ENCODE measurements at regions not wholly inside any gene's neighbourhood (a gene's known extent, or its start where the extent isn't known, plus 50 kb on each side); places are given as distances from the start of the nearest gene placed in this dataset.
A peak's percentile ranks its signal among the peaks of the same experiment; 100 is the strongest.
"Not testable (repeated sequence)": the region's sequence is repeated elsewhere in the genome, so short reads cannot be mapped to it uniquely, and the experiment has no call there.

DNA sequence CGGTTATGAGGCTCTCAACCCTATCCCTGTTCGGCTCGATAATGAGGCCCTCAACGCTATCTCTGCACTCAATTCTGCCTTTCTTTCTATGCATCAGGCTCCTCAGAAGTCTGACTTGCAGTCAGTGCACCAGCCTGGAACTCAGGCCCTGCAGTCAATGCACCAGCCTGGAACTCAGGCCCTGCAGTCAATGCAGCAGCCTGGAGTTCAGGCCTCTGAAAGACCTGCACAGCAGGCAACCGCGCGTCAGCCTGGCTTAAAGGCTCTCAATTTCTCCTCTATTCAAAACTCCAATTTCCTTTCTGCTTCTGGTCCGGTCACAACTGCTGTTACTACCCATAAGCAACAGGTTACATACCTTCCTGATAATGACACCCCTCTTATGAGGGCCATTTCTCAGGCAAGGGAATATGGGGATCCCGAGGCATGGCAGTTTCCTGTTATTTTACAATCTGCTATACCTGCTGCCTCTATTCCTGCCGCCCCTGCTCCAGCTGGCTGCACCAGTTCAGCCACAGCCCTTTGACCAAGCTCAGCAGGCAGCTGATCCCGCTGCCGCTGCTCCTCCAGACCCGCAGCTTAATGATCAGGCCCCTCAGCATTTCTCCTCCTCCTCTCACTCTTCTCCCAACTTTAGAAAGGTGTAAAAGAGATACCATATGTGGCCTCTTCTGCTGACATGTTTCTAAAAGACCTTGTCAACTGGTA lies 933.6 kb upstream of the FANCL start:
- no peak for DNase-seq

DNA sequence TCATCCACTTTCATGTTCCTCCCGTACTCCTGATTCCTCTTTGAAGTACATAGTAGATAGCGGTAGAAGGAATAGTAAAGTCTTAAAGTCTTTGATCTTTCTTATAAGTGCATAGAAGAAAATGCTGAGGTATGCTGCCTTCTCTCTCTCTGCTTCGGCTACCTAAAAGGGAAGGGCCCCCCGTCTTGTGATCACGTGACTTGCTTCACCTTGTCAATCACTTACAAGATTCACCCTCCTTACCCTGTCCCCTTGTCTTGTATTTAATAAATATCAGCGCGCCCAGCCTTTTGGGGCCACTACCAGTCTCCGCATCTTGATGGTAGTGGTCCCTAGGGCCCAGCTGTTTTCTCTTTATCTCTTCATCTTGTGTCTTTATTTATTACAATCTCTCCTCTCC lies 932.2 kb upstream of the FANCL start:
- no peak for DNase-seq

DNA sequence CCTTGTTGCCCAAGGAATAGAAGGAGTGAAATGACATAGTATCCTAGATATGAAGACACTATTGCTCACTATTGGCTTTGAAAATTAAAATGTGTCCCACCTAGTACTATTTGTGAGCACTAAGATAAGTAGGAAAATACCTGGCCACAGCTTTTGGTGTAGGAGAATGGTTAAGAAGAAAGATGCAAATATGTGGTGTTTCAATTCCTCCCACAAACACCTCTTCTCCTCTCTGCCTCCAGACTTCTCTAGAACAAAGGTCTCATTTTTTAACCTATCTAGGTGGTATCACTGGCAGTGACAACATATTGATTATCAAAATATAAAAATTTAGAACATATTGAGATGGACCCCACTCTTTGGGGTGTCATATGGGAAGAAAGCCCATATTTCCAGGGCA lies 929.9 kb upstream of the FANCL start:
- DNase-seq, result no peak

DNA sequence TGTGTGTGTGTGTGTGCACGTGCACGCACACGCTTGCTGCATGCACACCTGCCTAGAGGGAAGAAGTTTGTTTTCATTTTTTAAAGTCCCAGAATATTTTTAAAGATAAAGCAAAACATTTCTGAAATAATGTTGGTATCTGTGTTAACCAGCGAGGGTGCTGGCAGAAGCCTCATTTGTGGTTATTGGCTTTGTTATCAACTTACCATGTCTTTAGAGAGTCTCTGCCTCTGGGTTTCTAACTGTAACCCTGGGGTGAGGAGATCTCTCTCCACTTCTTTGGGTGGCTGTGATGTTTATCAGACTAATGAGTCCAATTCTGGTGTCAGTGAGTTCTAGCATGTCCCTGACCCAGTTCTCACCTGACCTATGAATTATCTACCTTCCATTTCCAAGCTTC lies 927.6 kb upstream of the FANCL start:
- DNase-seq, result no peak

DNA sequence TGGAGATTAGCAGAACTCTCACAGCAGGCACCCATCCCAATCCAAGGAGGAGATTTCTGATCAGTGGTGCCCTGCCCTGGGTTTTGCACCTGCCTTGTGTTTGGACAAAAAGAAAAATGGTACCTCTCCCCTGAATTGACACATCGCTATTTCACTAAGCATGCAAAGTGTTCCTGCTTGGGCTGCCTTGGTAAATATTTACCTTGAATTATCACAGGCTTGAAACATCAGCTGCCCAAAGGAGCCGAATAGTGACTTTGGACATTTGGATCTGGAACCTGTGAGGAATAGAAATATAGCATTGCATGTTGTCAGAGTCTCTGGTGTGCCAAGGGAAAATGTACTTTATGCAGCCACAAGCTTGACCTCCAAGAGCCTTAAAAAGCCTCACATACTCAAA lies 926.4 kb upstream of the FANCL start:
- no peak for DNase-seq

DNA sequence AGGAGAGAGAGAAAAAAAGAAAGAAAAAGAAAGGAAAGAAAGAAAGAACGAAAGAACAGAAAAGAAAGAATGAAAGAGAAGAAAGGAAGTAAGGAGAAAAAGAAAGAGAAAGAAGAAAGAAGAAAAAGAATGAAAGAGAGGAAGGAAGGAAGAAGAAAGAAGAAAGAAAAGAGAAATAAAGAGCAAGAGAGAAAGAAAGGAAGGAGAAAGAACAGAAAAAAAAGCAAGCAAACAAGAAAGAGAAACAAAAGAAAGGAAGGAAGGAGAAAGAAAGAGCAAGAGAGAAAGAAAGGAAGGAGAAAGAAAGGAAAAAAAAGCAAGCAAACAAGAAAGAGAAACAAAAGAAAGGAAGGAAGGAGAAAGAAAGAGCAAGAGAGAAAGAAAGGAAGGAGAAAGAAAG lies 916.8 kb upstream of the FANCL start:
- not testable (repeated sequence) for DNase-seq

DNA sequence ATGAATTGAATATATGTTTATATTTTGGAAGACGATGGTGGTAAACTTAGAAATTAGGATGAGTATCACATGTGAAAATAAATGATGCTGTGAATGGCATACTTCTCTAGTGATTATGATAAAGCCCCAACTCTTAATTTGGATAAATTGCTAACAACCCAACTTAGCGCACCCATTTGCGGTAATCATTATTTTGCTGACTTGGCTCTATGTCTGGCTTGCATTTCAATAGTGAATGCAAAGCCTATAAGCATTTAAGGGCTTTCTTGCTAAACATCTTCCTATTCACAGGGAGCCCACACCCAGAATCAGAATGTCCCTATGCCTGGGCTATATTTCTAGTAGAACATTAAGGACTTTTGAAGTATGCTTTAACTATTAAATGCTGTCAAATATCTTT lies 910.7 kb upstream of the FANCL start:
- no peak for DNase-seq

DNA sequence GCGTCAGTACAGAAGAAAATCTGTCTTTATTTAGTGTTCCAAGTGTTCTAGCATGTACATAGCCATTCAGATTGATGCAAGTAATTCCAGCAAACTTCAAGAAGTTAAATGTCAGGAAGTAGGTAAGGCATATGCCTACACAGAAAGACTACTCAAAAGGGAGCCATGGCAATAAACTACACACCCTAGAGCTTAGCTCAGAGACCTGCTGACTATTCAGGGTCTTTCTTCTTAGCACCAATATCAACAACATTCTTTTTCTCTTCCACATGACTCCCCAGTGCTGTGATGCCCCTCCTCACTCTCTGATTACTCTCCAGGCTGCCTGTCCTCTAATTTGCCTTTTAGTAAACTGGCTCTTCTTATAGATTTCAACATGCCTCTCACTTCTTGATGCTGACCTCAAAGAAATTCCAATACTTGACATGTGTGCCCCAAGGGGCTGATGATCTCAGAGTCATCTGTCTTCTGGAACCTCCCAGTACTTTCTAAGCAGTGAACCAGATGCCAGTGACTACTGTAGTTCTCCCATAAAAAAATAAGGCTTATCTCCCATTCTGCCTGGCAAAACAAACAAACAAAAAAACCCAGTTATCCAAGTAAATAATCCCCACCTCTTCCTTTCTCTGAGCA lies 909.2 kb upstream of the FANCL start:
- DNase-seq, result no peak

DNA sequence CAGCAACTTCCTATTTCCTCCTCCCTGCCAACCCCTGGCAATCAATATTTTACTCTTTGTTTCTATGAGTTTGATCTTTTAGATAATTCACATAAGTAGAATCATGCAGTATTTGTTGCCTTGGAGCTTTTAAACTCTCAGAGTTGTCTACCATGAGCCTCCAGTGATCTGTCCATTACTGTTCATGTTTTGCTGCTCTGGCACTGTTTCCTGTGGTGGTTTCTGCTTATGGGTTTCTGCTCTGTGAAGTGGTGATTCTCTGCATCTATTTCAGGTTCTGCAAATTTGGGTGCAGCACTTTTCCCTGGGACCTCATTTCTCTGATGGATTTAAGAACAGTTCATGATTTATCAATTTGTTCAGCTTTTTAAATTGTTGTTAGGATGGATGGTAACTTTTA lies 908.1 kb upstream of the FANCL start:
- no peak for DNase-seq

DNA sequence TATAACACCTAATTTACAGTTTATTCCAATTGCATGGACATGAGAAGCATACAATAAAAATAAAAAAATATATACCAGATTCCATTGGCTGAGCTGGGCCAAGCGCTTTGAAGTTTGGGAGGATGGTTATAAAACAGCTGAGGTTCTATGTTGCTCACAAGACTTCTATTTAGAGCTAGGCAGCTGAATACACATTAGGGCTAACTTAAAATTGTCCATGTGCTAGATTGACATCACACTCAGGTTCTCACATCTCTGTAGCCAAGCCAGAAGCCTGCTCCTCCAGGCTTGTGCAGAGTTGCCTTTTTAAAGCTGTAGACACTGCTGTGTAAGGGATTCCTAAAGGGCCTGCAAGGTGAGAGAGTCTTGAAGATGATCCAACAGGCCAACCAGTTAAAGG lies 871.1 kb upstream of the FANCL start:
- no peak for DNase-seq

DNA sequence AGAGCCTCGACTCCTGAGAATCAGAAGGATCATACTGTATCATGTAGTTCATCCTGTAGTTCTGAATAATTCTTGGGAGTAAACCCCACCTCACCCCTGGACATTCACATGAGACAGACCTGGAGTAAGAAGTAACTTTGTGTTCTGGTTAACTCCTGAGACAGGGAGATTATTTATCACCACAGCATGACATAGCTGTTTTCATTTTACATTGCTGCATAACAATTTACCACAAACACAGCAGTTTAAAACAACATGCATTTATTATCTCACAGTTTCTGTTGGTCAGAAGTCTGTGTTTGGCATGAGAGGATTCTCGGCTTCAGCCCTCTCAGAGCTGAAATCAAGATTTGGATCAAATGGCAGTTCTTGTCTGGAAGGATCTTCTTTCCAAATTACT lies 855.8 kb upstream of the FANCL start:
- DNase-seq, result no peak

DNA sequence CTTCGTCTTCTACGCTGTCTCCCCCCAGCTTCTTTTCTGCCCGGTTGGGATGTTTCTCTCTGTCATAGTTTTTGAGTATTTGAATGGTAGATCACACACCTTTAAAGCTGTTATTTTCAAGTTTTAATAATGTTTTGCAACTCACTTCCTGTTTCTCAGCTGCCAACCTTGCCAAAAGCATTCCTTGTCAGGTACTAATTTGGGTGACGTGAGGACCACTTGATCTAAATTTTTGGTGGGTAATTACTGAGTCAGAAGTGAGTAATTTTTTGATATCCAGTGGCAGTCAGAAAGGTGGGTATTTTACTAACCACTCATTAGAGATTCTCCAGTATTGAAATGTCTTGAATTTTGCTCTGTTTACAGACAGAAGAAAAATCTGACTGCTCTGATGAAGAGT lies 852.4 kb upstream of the FANCL start:
- no peak for DNase-seq

DNA sequence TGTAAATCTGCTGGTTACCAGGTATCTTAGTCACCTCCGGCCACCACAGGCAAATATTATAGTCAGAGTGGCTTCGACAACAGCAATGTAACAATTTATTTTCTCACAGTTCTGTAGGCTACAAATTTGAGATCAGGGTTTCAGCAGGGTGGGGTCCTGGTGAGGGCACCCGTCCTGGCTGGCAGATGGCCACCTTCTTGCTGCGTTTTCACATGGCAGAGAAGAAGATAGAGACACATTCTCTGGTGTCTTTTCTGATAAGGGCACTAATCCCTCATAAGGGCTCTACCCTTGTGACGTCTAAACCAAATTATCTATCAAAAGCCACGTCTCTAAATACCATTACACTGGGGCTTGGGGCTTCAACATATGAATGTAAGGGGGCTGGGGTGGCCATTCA lies 843.2 kb upstream of the FANCL start:
- no peak for DNase-seq

DNA sequence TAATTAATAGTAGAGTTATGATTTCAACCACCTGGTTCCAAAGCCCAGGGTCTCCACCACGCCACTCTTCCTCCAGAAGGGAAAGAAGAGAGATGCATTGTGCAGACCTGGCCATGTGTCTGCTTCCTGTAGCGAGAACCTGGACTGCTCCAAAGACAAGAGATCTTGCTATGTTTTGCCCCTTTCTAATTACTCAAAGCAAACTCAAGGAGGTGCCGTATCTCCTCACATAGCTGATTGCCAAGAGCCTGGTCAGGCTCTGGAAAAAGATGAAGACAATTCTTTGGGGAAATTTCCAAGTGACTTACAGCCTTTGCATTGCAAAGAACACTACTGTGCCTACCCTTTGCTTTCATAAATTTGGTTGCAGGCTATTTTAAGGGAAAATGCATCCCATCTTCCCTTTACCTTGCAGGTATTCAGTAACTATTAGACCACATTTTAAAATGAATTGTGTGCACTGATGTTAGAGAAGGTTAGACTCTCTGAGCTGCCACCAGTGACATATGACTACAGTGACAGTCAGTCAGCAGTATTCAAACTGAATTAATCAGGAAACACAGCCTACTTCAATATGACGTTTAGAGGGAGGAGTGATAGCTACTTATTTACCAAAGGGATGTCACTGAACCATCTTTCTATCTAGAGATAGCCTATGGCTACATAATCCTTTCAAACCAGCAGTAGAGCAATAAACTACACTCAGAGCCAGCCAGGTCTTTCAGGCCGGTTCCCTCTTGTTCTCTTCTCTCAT lies 842.1 kb upstream of the FANCL start:
- no peak for DNase-seq

DNA sequence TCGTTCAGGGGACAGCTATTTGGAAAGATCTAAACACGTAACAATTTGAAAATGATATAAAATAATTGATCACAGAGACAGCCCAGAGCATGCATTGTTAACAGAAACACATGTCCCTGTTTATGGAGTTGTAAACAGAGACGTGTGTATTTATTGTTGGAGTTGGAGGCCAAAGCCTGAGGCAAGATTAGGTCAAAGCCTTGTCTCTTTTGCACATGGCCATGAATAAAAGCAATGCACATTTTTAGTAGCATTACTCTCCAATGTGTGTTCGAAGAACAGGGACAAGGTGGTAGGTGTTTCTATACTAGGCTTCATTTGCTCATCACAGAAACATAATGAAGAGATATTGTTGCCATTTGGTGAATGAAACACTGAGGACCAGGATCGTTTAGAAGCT lies 841.5 kb upstream of the FANCL start:
- DNase-seq, result no peak

DNA sequence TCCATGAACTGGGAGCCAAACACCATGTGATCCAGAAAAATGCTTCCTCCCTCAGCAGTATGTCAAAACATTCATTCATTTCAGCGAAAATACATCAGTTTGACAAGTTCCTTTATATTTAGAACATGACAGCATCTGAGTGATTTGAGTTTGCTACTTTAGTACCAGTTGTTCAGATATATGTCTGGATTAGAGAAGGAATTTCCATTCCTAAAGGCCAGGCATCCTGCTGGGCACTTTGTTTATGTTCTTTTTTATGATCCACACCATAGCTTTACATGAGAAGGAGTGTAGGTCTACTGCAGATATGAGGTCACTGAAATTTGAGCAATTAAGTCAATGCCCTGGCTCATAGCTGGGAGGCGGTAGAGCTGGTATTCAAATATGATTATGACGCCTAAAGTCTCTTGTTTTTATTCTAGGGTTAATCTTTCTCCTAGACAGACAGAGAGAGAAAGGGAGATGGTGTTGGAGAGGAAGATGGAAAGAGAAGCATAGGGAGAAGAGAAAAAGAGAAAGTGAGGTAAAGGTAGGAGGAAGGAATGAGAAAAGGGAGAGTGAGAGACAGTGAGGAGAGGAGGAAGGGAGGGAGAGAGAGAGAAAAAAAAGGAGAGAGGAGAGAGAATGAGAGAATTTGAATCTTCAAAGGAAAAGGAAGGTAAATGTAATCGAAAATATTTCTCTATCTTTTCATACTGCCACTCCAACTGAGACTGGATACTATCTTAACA lies 839.5 kb upstream of the FANCL start:
- peak; percentile 22 for DNase-seq

DNA sequence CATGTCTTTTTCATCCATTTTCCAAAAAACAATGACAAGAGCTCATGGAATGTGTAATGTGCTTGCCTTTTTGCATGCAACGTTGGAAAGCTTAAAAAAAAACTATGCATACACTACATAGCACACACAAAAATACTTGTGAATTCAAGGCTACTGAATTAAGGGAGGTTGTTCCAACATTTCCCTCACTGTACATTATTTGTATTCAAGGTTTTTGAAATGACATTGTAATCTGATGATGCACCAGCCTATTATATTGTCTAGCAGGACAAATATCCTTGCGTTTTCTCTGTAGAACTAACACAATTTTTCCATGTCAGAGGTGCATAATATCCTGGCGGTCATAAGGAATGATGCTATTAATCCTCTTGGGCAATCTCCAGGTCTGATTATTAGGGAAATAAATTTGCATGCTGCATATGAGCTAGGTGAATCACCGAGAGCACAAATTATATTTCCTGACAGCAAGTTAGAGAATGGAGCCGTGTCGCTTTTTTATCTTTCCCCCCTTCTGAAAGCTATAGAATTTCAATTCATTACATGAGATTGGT lies 836.9 kb upstream of the FANCL start:
- no peak for DNase-seq

DNA sequence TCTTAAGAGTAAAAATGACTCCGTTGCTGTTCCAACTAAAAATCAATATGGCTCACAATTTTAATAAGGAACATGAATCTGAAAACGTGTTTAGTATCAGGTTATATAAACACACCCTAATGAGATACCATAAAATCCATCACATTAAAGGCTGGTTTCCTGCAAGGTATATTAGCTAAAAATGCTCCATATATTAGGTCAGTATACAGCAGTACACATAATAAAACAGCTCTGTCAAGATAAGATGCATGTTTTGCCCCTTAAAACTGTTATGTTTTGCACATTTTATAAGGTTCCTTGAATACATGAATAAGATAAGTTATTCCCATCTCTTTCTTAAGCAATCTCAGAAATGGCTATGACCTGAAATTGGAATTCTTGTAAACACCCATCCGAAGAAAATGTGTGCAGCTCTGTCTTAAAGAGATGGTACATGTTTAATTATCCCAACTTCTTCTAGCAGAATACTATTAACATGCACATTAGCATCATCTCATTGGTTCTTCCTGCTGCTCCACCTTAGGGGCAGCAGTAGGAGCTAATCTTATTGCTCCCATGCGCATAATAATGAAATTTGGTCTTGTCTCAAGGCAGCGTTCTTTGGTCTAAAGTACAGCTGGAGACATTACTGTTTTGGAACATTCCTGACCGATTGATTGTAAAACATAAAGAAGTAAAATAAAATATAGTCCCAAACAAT lies 836.1 kb upstream of the FANCL start:
- no peak for DNase-seq

DNA sequence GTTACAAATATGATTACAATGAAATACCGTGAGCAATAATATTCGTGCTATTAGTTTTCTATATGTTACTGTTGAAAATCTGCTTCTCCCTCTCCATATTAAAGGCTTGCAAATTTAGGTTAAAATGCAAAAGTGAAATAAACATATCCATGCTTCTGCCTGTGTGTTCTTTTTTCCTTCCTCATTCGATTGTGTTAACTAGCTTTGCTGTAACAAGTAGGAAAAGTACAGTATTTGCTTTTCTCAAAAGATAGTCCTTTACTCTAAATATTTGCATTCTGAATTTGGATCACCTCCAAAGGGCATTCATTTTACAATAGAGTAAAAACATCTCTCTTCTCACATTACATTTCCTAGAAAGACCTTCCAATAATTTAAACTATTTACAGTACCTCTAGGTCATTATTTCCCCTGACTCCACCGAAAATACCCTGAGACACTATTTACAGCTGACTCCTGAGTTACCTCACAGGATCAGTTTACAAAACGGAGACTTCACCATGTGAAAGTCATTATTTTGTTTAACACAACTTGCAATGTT lies 835.0 kb upstream of the FANCL start:
- no peak for DNase-seq

DNA sequence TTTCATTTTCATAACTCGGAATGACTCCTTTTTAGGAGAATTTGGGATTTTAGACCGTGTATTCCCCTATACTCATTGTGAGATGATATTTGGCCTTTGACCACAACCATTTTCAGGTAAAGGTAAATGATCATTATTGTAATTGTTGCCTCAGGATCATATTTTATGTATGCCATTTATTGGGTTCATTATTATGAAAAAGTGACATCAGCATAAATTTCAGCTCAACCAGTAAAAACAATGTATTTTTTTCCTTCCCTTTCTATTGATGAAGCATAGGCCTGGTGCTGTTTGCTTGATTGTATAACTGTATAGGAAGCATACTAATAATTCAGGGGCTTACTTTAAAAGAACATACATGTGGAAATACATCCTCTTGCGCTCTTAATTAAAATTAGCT lies 832.9 kb upstream of the FANCL start:
- DNase-seq, result no peak

DNA sequence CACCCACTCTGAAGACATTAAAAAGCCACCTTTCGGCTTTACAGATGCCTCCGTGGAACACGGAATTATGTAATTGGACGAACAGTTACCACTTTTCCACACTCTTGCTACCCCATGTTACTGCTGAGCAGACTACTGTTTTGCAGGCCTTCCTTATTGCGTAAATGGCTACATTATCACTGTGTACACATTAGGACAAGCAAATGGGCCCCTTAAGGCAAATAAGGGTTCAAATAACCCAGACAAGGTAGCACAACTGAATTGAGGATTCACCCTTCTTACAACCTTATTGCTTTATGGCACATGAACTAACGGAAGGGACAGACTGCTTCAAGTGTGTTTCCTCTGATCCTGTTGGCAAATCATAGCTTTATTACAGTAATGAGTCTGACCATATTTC lies 832.2 kb upstream of the FANCL start:
- DNase-seq, result no peak

DNA sequence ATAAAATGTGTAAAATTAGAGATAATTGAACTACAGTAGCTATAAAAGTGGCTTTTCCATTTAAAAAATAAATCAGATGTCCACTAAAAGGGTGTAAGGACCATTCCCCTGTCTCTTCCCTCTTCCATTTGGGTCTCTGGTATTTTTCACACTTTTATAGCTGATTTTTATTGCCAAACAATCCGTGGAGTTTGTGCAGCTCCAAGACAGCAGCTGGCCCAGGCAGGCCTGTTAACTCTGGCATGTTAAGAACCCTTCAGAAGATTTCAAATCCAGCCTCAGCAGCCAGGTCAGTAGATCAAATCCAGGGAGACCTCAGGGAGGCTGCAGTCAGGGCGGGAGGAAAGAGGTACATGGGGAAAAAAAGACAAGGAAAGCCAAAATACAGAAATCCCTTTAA lies 827.1 kb upstream of the FANCL start:
- DNase-seq, result no peak

All from skin of body (tissue), 1 donor.